HCT116 (cell line): ENCODE measurements at regions not wholly inside any gene's neighbourhood (a gene's known extent, or its start where the extent isn't known, plus 50 kb on each side); places are given as distances from the start of the nearest gene placed in this dataset.

ENCODE experiments used
- ATAC-seq: fragments of 200-7000 bp; cut with Tn5 transposase; 2 replicates; pipeline ENCODE4 v1.9.1; 2020; ENCODE audit warnings: mild to moderate bottlenecking, moderate library complexity
- BruUV-seq: library from RNA; stranded (reverse); fragments of 400-500 nt; replicated peaks from 2 replicates; lab custom pipeline; 2021; lab: Mats Ljungman, UMichigan
- CTCF ChIA-PET: fragments of 300-600 bp; sonication (Branson Sonifier 250); formaldehyde crosslinking; loops from one replicate; lab custom pipeline; 2021; ENCODE audit warnings: antibody characterized with exemption; lab: Charles Lee
- POLR2A ChIA-PET: fragments of 300-600, 350-600 bp; sonication (Branson Sonifier 250); formaldehyde crosslinking; loops from one replicate; lab custom pipeline; 2021; ENCODE audit warnings: antibody characterized with exemption; lab: Charles Lee
- RAD21 ChIA-PET, 2 experiments: fragments of 300-600 bp; sonication (Branson Sonifier 250); formaldehyde crosslinking; loops; one replicate each; lab custom pipeline; 2023; ENCODE audit warnings: low total read pairs in 2 of 2; ENCODE audit not compliant: uncharacterized antibody in 2 of 2, unreplicated experiment in 2 of 2, low non-redundant PET in 1 of 2; lab: Charles Lee
- DNase-seq: peaks from one replicate; pipeline ENCODE4 v3.0.0-alpha.2; 2010; ENCODE audit warnings: low read depth, low spot score
- H2AFZ ChIP-seq: fragments of 200-600 bp; shearing (Covaris generic), sonication (generic); 2 replicates; pipeline ENCODE4 v1.6.1; 2017; ENCODE audit warnings: low read depth, mixed run types, mixed read lengths, antibody characterized with exemption, low read length; ENCODE audit not compliant: poor library complexity, severe bottlenecking
- H3K27ac ChIP-seq: 2 replicates; pipeline ENCODE4 v1.5.1; 2012; ENCODE audit warnings: low read depth, low read length
- H3K27me3 ChIP-seq: fragments of 200-600 bp; sonication (generic); 2 replicates; pipeline ENCODE4 v1.6.1; 2016; ENCODE audit warnings: mixed run types, low read length, mixed read lengths; ENCODE audit not compliant: insufficient read depth
- H3K36me3 ChIP-seq, 2 experiments: fragments of 200-500 bp in 1 of 2; fragments of 200-600 bp in 1 of 2; sonication (Bioruptor generic) in 1 of 2; sonication (generic) in 1 of 2; 2 replicates each; pipeline versions ENCODE4 v1.5.1 to v1.6.1; 2014 to 2016; ENCODE audit warnings: low read length in 2 of 2, inconsistent platforms in 1 of 2, mixed read lengths in 1 of 2, mixed run types in 1 of 2; ENCODE audit not compliant: insufficient read depth in 2 of 2, control insufficient read depth in 1 of 2
- H3K4me1 ChIP-seq, 2 experiments: fragments of 200-600 bp in 1 of 2; sonication (generic) in 1 of 2; 2 replicates each; pipeline versions ENCODE4 v1.5.1 to v1.6.1; 2012 to 2017; ENCODE audit warnings: low read length in 2 of 2, inconsistent platforms in 1 of 2, mild to moderate bottlenecking in 1 of 2, mixed read lengths in 1 of 2, mixed run types in 1 of 2, moderate library complexity in 1 of 2; ENCODE audit not compliant: insufficient read depth in 2 of 2, control insufficient read depth in 1 of 2
- H3K4me2 ChIP-seq: fragments of 200-600 bp; sonication (generic); 2 replicates; pipeline ENCODE4 v1.6.1; 2017; ENCODE audit warnings: mixed run types, low read length, mixed read lengths
- H3K4me3 ChIP-seq, 2 experiments: fragments of 200-600 bp in 1 of 2; sonication (generic) in 1 of 2; replicated peaks in 1 of 2; 2 replicates each; pipeline ENCODE4 v1.5.1; 2011 to 2016; ENCODE audit warnings: low read length in 2 of 2, control low read depth in 1 of 2, low read depth in 1 of 2, mild to moderate bottlenecking in 1 of 2, mixed read lengths in 1 of 2, mixed run types in 1 of 2
- H3K79me2 ChIP-seq: fragments of 200-600 bp; sonication (generic); 2 replicates; pipeline ENCODE4 v1.6.1; 2017; ENCODE audit warnings: mild to moderate bottlenecking, mixed run types, low read length, moderate library complexity, mixed read lengths; ENCODE audit not compliant: insufficient read depth
- H3K9ac ChIP-seq: fragments of 200-600 bp; sonication (generic); 2 replicates; pipeline ENCODE4 v1.6.1; 2016; ENCODE audit warnings: low read length, mixed read lengths
- H3K9me2 ChIP-seq: fragments of 200-600 bp; sonication (generic), shearing (Covaris generic); 2 replicates; pipeline ENCODE4 v1.6.1; 2017; ENCODE audit warnings: mixed run types, mild to moderate bottlenecking, moderate library complexity; ENCODE audit not compliant: insufficient read depth
- H3K9me3 ChIP-seq, 2 experiments: fragments of 200-500 bp in 1 of 2; fragments of 200-600 bp in 1 of 2; sonication (Bioruptor generic) in 1 of 2; sonication (generic) in 1 of 2; 2 replicates each; pipeline ENCODE4 v1.6.1; 2014 to 2017; ENCODE audit warnings: low read length in 2 of 2, mixed read lengths in 2 of 2, inconsistent platforms in 1 of 2, low read depth in 1 of 2, mild to moderate bottlenecking in 1 of 2, mixed run types in 1 of 2, moderate library complexity in 1 of 2; ENCODE audit not compliant: control insufficient read depth in 1 of 2, insufficient read depth in 1 of 2
- H4K20me1 ChIP-seq: fragments of 200-600 bp; sonication (generic), shearing (Covaris generic); 2 replicates; pipeline ENCODE4 v1.6.1; 2017; ENCODE audit warnings: mixed run types, mild to moderate bottlenecking, moderate library complexity; ENCODE audit not compliant: insufficient read depth
- ATF3 ChIP-seq: IDR thresholded peaks from 2 replicates; pipeline ENCODE4 v1.6.1; 2012
- CBX3 ChIP-seq: IDR thresholded peaks from 2 replicates; pipeline ENCODE4 v1.6.1; 2012; ENCODE audit warnings: low read depth
- CEBPB ChIP-seq: IDR thresholded peaks from 2 replicates; pipeline ENCODE4 v1.6.1; 2012; ENCODE audit warnings: low read depth
- CTCF ChIP-seq, 3 experiments: fragments of 200-600 bp in 1 of 3; sonication (generic) in 1 of 3; IDR thresholded peaks in 2 of 3; conservative IDR thresholded peaks in 1 of 3; 2 replicates each; pipeline ENCODE4 v1.5.1; 2012 to 2017; ENCODE audit warnings: low read depth in 2 of 3, low read length in 2 of 3, antibody characterized with exemption in 1 of 3, borderline replicate concordance in 1 of 3, control low read depth in 1 of 3, mild to moderate bottlenecking in 1 of 3, mixed read lengths in 1 of 3, mixed run types in 1 of 3, moderate library complexity in 1 of 3; ENCODE audit not compliant: insufficient read depth in 1 of 3
- EGR1 ChIP-seq: IDR thresholded peaks from 2 replicates; pipeline ENCODE4 v1.6.1; 2012; ENCODE audit warnings: low read depth
- ELF1 ChIP-seq: IDR thresholded peaks from 2 replicates; pipeline ENCODE4 v1.6.1; 2012; ENCODE audit warnings: low read depth, borderline replicate concordance
- EZH2phosphoT487 ChIP-seq: fragments of 200-600 bp; IDR thresholded peaks from 2 replicates; pipeline ENCODE4 v1.6.1; 2018; ENCODE audit warnings: antibody characterized with exemption, borderline replicate concordance
- JUND ChIP-seq: IDR thresholded peaks from 2 replicates; pipeline ENCODE4 v1.6.1; 2012
- MAX ChIP-seq: IDR thresholded peaks from 2 replicates; pipeline ENCODE4 v1.6.1; 2012
- POLR2A ChIP-seq: IDR thresholded peaks from 2 replicates; pipeline ENCODE4 v1.7.0; 2011; ENCODE audit warnings: borderline replicate concordance; ENCODE audit not compliant: insufficient read depth, insufficient read length; ENCODE audit errors: extremely low read depth
- POLR2AphosphoS5 ChIP-seq: IDR thresholded peaks from 2 replicates; pipeline ENCODE4 v1.6.1; 2011; ENCODE audit warnings: mild to moderate bottlenecking, low read depth, low read length, moderate library complexity
- RAD21 ChIP-seq: IDR thresholded peaks from 2 replicates; pipeline ENCODE4 v1.6.1; 2012; ENCODE audit warnings: low read depth, mild to moderate bottlenecking
- REST ChIP-seq: IDR thresholded peaks from 2 replicates; pipeline ENCODE4 v1.6.1; 2012; ENCODE audit warnings: low read depth
- SIN3A ChIP-seq: IDR thresholded peaks from 2 replicates; pipeline ENCODE4 v1.6.1; 2012; ENCODE audit warnings: low read depth
- SRF ChIP-seq: IDR thresholded peaks from 2 replicates; pipeline ENCODE4 v1.6.1; 2012; ENCODE audit warnings: low read depth
- YY1 ChIP-seq: IDR thresholded peaks from 2 replicates; pipeline ENCODE4 v1.6.1; 2011; ENCODE audit warnings: low read length, low read depth, moderate library complexity, mild to moderate bottlenecking; ENCODE audit not compliant: insufficient replicate concordance; ENCODE audit errors: extremely low read depth
- ZBTB33 ChIP-seq: IDR thresholded peaks from 2 replicates; pipeline ENCODE4 v1.6.1; 2011; ENCODE audit warnings: mild to moderate bottlenecking, low read length, moderate library complexity; ENCODE audit not compliant: insufficient replicate concordance; ENCODE audit errors: extremely low read depth
- ZFX ChIP-seq: fragments of 450-650 bp; IDR thresholded peaks from 2 replicates; pipeline ENCODE4 v1.6.1; 2017
- ZNF274 ChIP-seq: fragments of 200-500 bp; sonication (Bioruptor generic); IDR thresholded peaks from 2 replicates; pipeline ENCODE4 v1.6.1; 2014; ENCODE audit warnings: mild to moderate bottlenecking, low read depth, low read length, inconsistent platforms
- intact Hi-C: fragments of 100-400 bp; cut with micrococcal nuclease; formaldehyde crosslinking; loops from 2 replicates; pipeline ENCODE4 v1.10.0; 2022

GRCh38 chr10:118175148-118175547, 128.4 kb upstream of the RAB11FIP2 start:
- no peak for ATAC-seq
- Histone ChIP-seq H3K4me2 (no peak overlapping the region), H3K27me3 (peaks cover 78% of the 10 kb centered on the region)

More at GRCh38 chr10:118175148-118175547, 128.4 kb upstream of the RAB11FIP2 start:
- H3K9me2 ChIP-seq, result no peaks in the 10 kb centered on the region
- H3K36me3 ChIP-seq, result no peaks in the 10 kb centered on the region
- H4K20me1 ChIP-seq, result no peaks in the 10 kb centered on the region
- no peak overlapping the region for H2AFZ ChIP-seq
- BruUV-seq, result no TSS peak
- POLR2A ChIA-PET, result no interaction called here
- intact Hi-C loops, result no loop called here
- H3K9me3 ChIP-seq, result no peaks in the 10 kb centered on the region
- TF ChIP-seq MAX (no peak), CTCF (IDR thresholded peaks at IDR 0.05 in 2 of 3, conservative IDR thresholded peaks at IDR 0.05 in 1 of 3; ENCODE audit: borderline replicate concordance in 1 of 3, insufficient read depth in 1 of 3, low read depth in 2 of 3, low read length in 2 of 3) (no peak), EGR1 (no peak), CBX3 (no peak), JUND (no peak), RAD21 (no peak), SRF (no peak), ATF3 (no peak), POLR2A (no peak), ZFX (no peak), REST (no peak), SIN3A (no peak), ZBTB33 (no peak), POLR2AphosphoS5 (no peak), ELF1 (no peak), ZNF274 (no peak), CEBPB (no peak), YY1 (no peak), EZH2phosphoT487 (no peak)
- DNase-seq, result no peak
- no peaks in the 10 kb centered on the region for H3K4me1 ChIP-seq
- H3K27ac ChIP-seq, result no peak overlapping the region
- H3K79me2 ChIP-seq, result no peaks in the 10 kb centered on the region
- no peak overlapping the region for H3K9ac ChIP-seq
- RAD21 ChIA-PET, result no interaction called here
- CTCF ChIA-PET, result no interaction called here
- H3K4me3 ChIP-seq, result no peak overlapping the region
